ENCODE measurements at regions not wholly inside any gene's neighbourhood (a gene's known extent, or its start where the extent isn't known, plus 50 kb on each side); places are given as distances from the start of the nearest gene placed in this dataset.

DNA sequence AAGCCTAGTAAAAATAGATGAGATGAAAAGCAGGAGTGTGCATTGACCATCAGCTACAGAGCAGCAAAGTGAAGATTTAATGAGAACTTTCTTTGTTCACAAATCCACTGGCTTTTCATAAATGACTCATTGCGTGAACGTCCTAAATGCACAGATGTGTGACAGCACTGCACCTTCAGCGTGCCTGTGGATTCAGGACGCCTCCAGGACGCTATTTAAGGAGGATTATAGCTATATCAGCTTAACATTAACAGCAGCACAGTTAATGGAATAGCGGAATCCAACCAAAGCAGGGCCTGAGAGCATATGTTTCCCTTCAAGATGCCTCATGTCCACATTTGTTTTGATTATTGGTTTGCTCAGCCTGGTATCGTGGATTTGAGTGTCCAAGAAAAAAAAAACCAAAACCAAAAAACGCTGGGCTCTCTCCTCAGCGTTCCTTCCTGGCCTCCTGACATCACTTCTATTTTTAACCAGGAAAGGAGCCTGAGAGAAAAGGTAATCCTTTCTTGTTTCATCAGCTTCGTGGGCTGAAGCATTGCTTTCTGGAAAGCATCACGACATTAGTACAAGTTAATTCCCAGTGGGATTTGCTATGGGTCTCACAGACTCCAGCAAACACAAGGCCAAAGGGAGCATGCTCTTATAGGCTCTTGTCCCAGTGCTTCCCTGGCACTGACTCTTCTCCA is 447.0 kb upstream of the SMIM21 start:
- Histone ChIP-seq H3K4me1 (no peaks in the 10 kb centered on the region), H3K27me3 (no peaks in the 10 kb centered on the region), H3K9me3 (peaks cover 0 to 3% (median 0%) of the 10 kb centered on the region in 4 donors), H3K27ac (peak overlapping the region in 1 of 4 donors; percentile 56), H3K4me3 (no peak overlapping the region), H3K36me3 (no peaks in the 10 kb centered on the region)
- no peak for TF ChIP-seq POLR2A (IDR thresholded peaks at IDR 0.05)
- DNase-seq, result no peak

DNA sequence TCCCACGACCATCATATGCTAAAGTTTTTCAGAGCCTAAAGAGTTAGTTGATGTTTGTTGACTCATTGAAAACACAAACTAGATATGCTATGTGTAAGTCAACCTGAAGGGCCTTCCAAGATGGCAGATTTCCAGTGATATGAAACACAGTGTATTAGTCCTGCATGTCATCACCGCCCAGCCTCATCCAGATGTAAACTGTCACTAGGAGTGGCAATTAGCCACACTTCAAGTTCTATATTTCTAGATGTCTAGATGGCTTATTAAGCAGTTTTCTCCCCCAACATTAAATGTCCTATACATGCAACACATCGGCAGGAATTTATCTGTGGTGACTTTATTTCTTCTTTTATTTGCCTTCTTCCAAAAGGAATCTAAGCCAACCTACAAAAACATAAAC is 444.1 kb upstream of the SMIM21 start:
- TF ChIP-seq, protein P1, sequence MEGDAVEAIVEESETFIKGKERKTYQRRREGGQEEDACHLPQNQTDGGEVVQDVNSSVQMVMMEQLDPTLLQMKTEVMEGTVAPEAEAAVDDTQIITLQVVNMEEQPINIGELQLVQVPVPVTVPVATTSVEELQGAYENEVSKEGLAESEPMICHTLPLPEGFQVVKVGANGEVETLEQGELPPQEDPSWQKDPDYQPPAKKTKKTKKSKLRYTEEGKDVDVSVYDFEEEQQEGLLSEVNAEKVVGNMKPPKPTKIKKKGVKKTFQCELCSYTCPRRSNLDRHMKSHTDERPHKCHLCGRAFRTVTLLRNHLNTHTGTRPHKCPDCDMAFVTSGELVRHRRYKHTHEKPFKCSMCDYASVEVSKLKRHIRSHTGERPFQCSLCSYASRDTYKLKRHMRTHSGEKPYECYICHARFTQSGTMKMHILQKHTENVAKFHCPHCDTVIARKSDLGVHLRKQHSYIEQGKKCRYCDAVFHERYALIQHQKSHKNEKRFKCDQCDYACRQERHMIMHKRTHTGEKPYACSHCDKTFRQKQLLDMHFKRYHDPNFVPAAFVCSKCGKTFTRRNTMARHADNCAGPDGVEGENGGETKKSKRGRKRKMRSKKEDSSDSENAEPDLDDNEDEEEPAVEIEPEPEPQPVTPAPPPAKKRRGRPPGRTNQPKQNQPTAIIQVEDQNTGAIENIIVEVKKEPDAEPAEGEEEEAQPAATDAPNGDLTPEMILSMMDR (IDR thresholded peaks at IDR 0.05), result no peak
- no peak for TF ChIP-seq POLR2A (IDR thresholded peaks at IDR 0.05)
- no peak overlapping the region for H3K4me3 ChIP-seq
- H3K27me3 ChIP-seq, result no peaks in the 10 kb centered on the region
- no peak for DNase-seq
- no peaks in the 10 kb centered on the region for H3K36me3 ChIP-seq
- no peaks in the 10 kb centered on the region for H3K9me3 ChIP-seq
- H3K4me1 ChIP-seq, result no peaks in the 10 kb centered on the region
- no peak overlapping the region for H3K27ac ChIP-seq

DNA sequence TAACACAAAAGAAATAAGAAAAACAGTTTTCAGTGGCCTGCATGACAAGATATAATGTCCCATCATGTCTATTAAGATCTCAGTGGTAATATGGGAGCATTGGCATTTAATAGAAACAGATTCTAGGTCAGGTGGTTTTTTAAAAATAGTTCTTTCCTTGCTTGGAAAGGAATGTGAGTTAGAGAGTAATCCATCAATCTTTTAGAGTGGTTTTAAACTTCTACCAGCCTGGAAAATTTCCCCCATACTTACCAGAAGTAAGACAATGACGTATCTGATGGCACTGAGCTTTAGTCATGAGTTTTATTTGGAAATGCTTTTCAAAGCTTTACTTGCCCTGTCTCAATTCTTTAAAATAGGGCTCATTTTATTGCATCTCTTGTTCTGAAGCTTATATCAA is 441.7 kb upstream of the SMIM21 start:
- no peaks in the 10 kb centered on the region for H3K27me3 ChIP-seq
- H3K9me3 ChIP-seq, result no peaks in the 10 kb centered on the region
- TF ChIP-seq, protein P1 (IDR thresholded peaks at IDR 0.05), result no peak
- TF ChIP-seq POLR2A (IDR thresholded peaks at IDR 0.05), result no peak
- H3K36me3 ChIP-seq, result no peaks in the 10 kb centered on the region
- no peak for DNase-seq
- no peak overlapping the region for H3K4me3 ChIP-seq
- peak overlapping the region in 1 of 4 donors; percentile 43 for H3K27ac ChIP-seq
- H3K4me1 ChIP-seq, result no peaks in the 10 kb centered on the region

DNA sequence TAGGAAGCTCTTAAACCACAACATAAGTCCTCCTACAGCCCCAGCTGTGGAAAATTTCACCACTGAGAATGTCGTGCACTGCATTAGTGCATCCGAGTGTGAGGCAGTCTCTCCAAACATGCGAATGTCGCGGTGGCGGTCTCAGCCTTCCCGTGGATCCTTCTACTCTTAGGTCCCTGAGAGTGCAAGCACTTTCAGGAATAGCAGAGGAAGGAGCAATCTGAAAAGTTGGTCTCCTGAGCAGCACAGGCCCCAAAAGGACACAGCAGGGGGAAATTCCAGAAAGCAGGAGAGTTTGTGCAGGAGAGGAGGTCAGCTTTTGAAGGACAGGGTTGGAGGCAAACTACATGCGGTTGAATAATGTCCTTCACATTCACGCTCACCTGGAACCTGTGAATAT is 440.5 kb upstream of the SMIM21 start:
- no peak for DNase-seq
- Histone ChIP-seq H3K4me1 (no peaks in the 10 kb centered on the region), H3K36me3 (no peaks in the 10 kb centered on the region), H3K4me3 (no peak overlapping the region), H3K27me3 (no peaks in the 10 kb centered on the region), H3K27ac (no peak overlapping the region), H3K9me3 (no peaks in the 10 kb centered on the region)
- TF ChIP-seq POLR2A (IDR thresholded peaks at IDR 0.05), result no peak
- TF ChIP-seq, protein P1 (IDR thresholded peaks at IDR 0.05), result no peak

DNA sequence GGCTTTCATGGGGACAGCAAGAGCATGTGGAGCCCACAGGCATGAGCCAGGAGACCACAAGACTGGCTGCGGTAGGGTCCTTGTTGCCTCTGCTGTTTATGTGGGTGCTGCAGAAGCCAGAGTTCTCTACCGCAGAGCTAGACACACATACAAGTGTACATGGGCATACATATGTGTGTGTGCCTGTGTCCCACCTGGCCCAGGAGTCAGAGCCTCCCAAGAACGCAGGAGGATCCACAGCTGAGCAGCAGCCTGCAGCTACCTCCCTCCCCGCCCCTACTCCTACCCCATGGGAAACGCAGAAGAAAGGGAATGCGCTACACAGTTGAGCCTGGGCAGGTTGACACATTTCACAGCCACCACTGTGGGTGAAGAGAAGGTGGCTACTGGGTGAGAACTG is 438.1 kb upstream of the SMIM21 start:
- Histone ChIP-seq H3K4me1 (no peaks in the 10 kb centered on the region), H3K27ac (no peak overlapping the region), H3K9me3 (no peaks in the 10 kb centered on the region), H3K27me3 (no peaks in the 10 kb centered on the region), H3K4me3 (no peak overlapping the region), H3K36me3 (no peaks in the 10 kb centered on the region)
- no peak for TF ChIP-seq POLR2A (IDR thresholded peaks at IDR 0.05)
- TF ChIP-seq, protein P1 (IDR thresholded peaks at IDR 0.05), result no peak
- no peak for DNase-seq

DNA sequence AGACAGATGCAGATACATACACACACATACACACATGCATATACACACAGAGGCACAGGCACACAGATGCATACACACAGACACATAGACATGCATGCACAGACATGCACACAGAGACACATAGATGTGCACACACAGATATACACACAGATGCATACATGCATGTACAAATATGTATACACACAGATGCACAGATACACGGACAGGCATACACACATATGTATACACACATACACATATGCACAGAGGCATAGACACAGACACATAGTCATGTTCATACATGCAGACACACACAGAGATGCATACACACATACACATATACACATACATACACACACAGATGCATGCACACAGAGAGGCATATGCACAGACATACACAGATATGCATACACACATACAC is 437.3 kb upstream of the SMIM21 start:
- H3K9me3 ChIP-seq, result no peaks in the 10 kb centered on the region
- TF ChIP-seq, protein P1 (IDR thresholded peaks at IDR 0.05), result no peak
- no peak for TF ChIP-seq POLR2A (IDR thresholded peaks at IDR 0.05)
- H3K4me1 ChIP-seq, result no peaks in the 10 kb centered on the region
- H3K27me3 ChIP-seq, result no peaks in the 10 kb centered on the region
- H3K4me3 ChIP-seq, result no peak overlapping the region
- no peak for DNase-seq
- no peaks in the 10 kb centered on the region for H3K36me3 ChIP-seq
- H3K27ac ChIP-seq, result no peak overlapping the region
